NCI-H460 (cell line): ENCODE measurements at regions not wholly inside any gene's neighbourhood (a gene's known extent, or its start where the extent isn't known, plus 50 kb on each side); places are given as distances from the start of the nearest gene placed in this dataset.
"Not testable (repeated sequence)": the region's sequence is repeated elsewhere in the genome, so short reads cannot be mapped to it uniquely, and the experiment has no call there.

ENCODE experiments used
- DNase-seq: peaks from one replicate; pipeline ENCODE4 v3.0.0-alpha.2; 2016; ENCODE audit warnings: low read depth; ENCODE audit errors: extremely low read depth

GRCh38 chr3:76311941-76312340 is 526.6 kb upstream of the ZNF717 start:
- no peak for DNase-seq

- DNase-seq = not testable (repeated sequence)
Observed at GRCh38 chr3:76315906-76316305, 530.6 kb upstream of the ZNF717 start.

- no peak for DNase-seq
Observed at GRCh38 chr3:76321614-76322013, 536.3 kb upstream of the ZNF717 start.

- no peak for DNase-seq
Observed at GRCh38 chr3:76324101-76324500, 538.8 kb upstream of the ZNF717 start.

- no peak for DNase-seq
Observed at GRCh38 chr3:76345878-76346277, 560.5 kb upstream of the ZNF717 start.

GRCh38 chr3:76346690-76347089 is 561.3 kb upstream of the ZNF717 start:
- DNase-seq = no peak

- no peak for DNase-seq
Observed at GRCh38 chr3:76349715-76350480, 564.5 kb upstream of the ZNF717 start.

GRCh38 chr3:76352051-76352450 is 566.7 kb upstream of the ZNF717 start:
- DNase-seq = no peak

- DNase-seq = no peak
Observed at GRCh38 chr3:76352511-76353284, 567.3 kb upstream of the ZNF717 start.

- no peak for DNase-seq
Observed at GRCh38 chr3:76353683-76354082, 568.3 kb upstream of the ZNF717 start.

- DNase-seq = no peak
Observed at GRCh38 chr3:76361010-76361409, 575.7 kb upstream of the ZNF717 start.

GRCh38 chr3:76362643-76363042 is 577.3 kb upstream of the ZNF717 start:
- DNase-seq = no peak

GRCh38 chr3:76365275-76365674 is 579.9 kb upstream of the ZNF717 start:
- DNase-seq = no peak

- DNase-seq = no peak
Observed at GRCh38 chr3:76367281-76367680, 581.9 kb upstream of the ZNF717 start.

- DNase-seq = no peak
Observed at GRCh38 chr3:76369170-76369569, 583.8 kb upstream of the ZNF717 start.

- DNase-seq = no peak
Observed at GRCh38 chr3:76370749-76371520, 585.6 kb upstream of the ZNF717 start.

- DNase-seq = no peak
Observed at GRCh38 chr3:76372497-76372896, 587.1 kb upstream of the ZNF717 start.

- DNase-seq = no peak
Observed at GRCh38 chr3:76377074-76377473, 591.7 kb upstream of the ZNF717 start.

- DNase-seq = no peak
Observed at GRCh38 chr3:76378789-76379188, 593.4 kb upstream of the ZNF717 start.

GRCh38 chr3:76383781-76384180 is 598.4 kb upstream of the ZNF717 start:
- no peak for DNase-seq

GRCh38 chr3:76387000-76387399 is 601.7 kb upstream of the ZNF717 start:
- no peak for DNase-seq
